AG09309 (cell line): ENCODE measurements at regions not wholly inside any gene's neighbourhood (a gene's known extent, or its start where the extent isn't known, plus 50 kb on each side); places are given as distances from the start of the nearest gene placed in this dataset.
"Not testable (repeated sequence)": the region's sequence is repeated elsewhere in the genome, so short reads cannot be mapped to it uniquely, and the experiment has no call there.

Experiments
- DNase-seq: peaks from one replicate; pipeline ENCODE4 v3.0.0-alpha.2; 2010; ENCODE audit warnings: low read depth
- H3K4me3 ChIP-seq: 2 replicates; pipeline ENCODE4 v1.5.1; 2011; ENCODE audit warnings: mild to moderate bottlenecking, low read depth, low read length, moderate library complexity; ENCODE audit not compliant: control insufficient read depth
- CTCF ChIP-seq: IDR thresholded peaks from 2 replicates; pipeline ENCODE4 v1.5.1; 2011; ENCODE audit warnings: mild to moderate bottlenecking, low read depth, low read length, inconsistent platforms; ENCODE audit not compliant: insufficient read depth, control insufficient read depth; ENCODE audit errors: missing control alignments

GRCh38 chr7:32816409-32816948 lies 75.1 kb downstream of the KBTBD2 start:
- DNase-seq, H3K4me3 ChIP-seq: not testable (repeated sequence)

- DNase-seq, H3K4me3 ChIP-seq: not testable (repeated sequence)
These were observed 76.8 kb downstream of the KBTBD2 start for GRCh38 chr7:32814779-32815178.

- no peak overlapping the region for H3K4me3 ChIP-seq
- DNase-seq: no peak
- no peak for TF ChIP-seq CTCF
These were observed 81.7 kb downstream of the KBTBD2 start for GRCh38 chr7:32809871-32810270.

- H3K4me3 ChIP-seq: no peak overlapping the region
- no peak for TF ChIP-seq CTCF
- no peak for DNase-seq
These were observed 82.2 kb downstream of the KBTBD2 start for GRCh38 chr7:32809347-32809746.

GRCh38 chr7:32803406-32804141 lies 88.0 kb downstream of the KBTBD2 start:
- no peak for TF ChIP-seq CTCF
- H3K4me3 ChIP-seq: no peak overlapping the region
- no peak for DNase-seq

- TF ChIP-seq CTCF: no peak
- DNase-seq: no peak
- no peak overlapping the region for H3K4me3 ChIP-seq
These were observed 89.2 kb downstream of the KBTBD2 start for GRCh38 chr7:32802305-32802910.

GRCh38 chr7:32793053-32793452 lies 98.5 kb downstream of the KBTBD2 start:
- H3K4me3 ChIP-seq: not testable (repeated sequence)

GRCh38 chr7:32790766-32791430 lies 100.7 kb downstream of the KBTBD2 start:
- H3K4me3 ChIP-seq: not testable (repeated sequence)
- peak; percentile 73 for DNase-seq

More at GRCh38 chr7:32793053-32793452, 98.5 kb downstream of the KBTBD2 start:
- DNase-seq: not testable (repeated sequence)

GRCh38 chr7:32789266-32789665 lies 102.3 kb downstream of the KBTBD2 start:
- DNase-seq, H3K4me3 ChIP-seq: not testable (repeated sequence)

- H3K4me3 ChIP-seq, DNase-seq: not testable (repeated sequence)
These were observed 103.4 kb downstream of the KBTBD2 start for GRCh38 chr7:32788174-32788573.

GRCh38 chr7:32785365-32785944 lies 106.1 kb downstream of the KBTBD2 start:
- DNase-seq, H3K4me3 ChIP-seq: not testable (repeated sequence)

GRCh38 chr7:32779895-32780294 lies 111.7 kb downstream of the KBTBD2 start:
- H3K4me3 ChIP-seq, DNase-seq: not testable (repeated sequence)
